ENCODE measurements at regions not wholly inside any gene's neighbourhood (a gene's known extent, or its start where the extent isn't known, plus 50 kb on each side); places are given as distances from the start of the nearest gene placed in this dataset.

GRCh38 chr4:79688691-79689090 is 280.7 kb upstream of the GK2 start:
- Histone ChIP-seq H3K4me3 (replicated peaks in 1 of 3) (no peak overlapping the region), H3K27ac (no peak overlapping the region), H3K4me1 (no peaks in the 10 kb centered on the region), H3K36me3 (no peaks in the 10 kb centered on the region), H3K27me3 (no peaks in the 10 kb centered on the region), H3K9me3 (no peaks in the 10 kb centered on the region)
- intact Hi-C loops (cut with DNase I), result no loop called here
- no peak for DNase-seq
- TF ChIP-seq, protein P1, sequence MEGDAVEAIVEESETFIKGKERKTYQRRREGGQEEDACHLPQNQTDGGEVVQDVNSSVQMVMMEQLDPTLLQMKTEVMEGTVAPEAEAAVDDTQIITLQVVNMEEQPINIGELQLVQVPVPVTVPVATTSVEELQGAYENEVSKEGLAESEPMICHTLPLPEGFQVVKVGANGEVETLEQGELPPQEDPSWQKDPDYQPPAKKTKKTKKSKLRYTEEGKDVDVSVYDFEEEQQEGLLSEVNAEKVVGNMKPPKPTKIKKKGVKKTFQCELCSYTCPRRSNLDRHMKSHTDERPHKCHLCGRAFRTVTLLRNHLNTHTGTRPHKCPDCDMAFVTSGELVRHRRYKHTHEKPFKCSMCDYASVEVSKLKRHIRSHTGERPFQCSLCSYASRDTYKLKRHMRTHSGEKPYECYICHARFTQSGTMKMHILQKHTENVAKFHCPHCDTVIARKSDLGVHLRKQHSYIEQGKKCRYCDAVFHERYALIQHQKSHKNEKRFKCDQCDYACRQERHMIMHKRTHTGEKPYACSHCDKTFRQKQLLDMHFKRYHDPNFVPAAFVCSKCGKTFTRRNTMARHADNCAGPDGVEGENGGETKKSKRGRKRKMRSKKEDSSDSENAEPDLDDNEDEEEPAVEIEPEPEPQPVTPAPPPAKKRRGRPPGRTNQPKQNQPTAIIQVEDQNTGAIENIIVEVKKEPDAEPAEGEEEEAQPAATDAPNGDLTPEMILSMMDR (IDR thresholded peaks at IDR 0.05), result no peak
- TF ChIP-seq POLR2A (IDR thresholded peaks at IDR 0.05), result no peak

GRCh38 chr4:79687006-79687405 is 279.0 kb upstream of the GK2 start:
- no peaks in the 10 kb centered on the region for H3K27me3 ChIP-seq
- H3K27ac ChIP-seq, result no peak overlapping the region
- no peaks in the 10 kb centered on the region for H3K9me3 ChIP-seq
- H3K36me3 ChIP-seq, result no peaks in the 10 kb centered on the region
- 77 to 82% methylated on average over 2 of the region's 2 CpGs for WGBS, 2 donors
- no peak overlapping the region for H3K4me3 ChIP-seq (replicated peaks in 1 of 3)
- DNase-seq, result no peak
- TF ChIP-seq POLR2A (IDR thresholded peaks at IDR 0.05), result no peak
- TF ChIP-seq, protein P1 (IDR thresholded peaks at IDR 0.05), result no peak
- intact Hi-C loops (cut with DNase I), result no loop called here
- no peaks in the 10 kb centered on the region for H3K4me1 ChIP-seq

DNA sequence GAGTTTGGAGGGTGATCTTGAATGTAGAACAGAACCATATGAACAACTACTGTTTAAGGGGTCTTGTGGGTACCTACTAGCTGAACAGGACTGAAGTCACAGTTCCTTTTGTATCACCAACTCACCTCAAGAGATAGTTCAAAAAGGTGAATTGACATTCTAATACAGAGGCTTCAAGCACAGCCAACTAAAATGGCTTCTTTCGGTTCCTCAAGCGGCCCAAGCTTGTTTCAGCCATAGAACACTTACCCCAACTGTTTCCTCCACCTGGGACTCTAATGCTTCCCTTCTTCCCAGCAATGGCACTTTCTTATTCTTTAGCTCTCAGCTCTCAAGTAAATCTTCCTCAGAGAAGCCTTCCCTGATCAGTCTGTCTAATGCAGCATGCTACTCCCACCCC is 277.5 kb upstream of the GK2 start:
- TF ChIP-seq, protein P1 (IDR thresholded peaks at IDR 0.05), result no peak
- no peak for TF ChIP-seq POLR2A (IDR thresholded peaks at IDR 0.05)
- H3K9me3 ChIP-seq, result no peaks in the 10 kb centered on the region
- DNase-seq, result no peak
- H3K27me3 ChIP-seq, result no peaks in the 10 kb centered on the region
- no peaks in the 10 kb centered on the region for H3K4me1 ChIP-seq
- no peak overlapping the region for H3K27ac ChIP-seq
- no peaks in the 10 kb centered on the region for H3K36me3 ChIP-seq
- intact Hi-C loops (cut with DNase I), result no loop called here
- WGBS, 2 donors, result 90 to 100% methylated on average over 2 of the region's 2 CpGs
- H3K4me3 ChIP-seq (replicated peaks in 1 of 3), result no peak overlapping the region

DNA sequence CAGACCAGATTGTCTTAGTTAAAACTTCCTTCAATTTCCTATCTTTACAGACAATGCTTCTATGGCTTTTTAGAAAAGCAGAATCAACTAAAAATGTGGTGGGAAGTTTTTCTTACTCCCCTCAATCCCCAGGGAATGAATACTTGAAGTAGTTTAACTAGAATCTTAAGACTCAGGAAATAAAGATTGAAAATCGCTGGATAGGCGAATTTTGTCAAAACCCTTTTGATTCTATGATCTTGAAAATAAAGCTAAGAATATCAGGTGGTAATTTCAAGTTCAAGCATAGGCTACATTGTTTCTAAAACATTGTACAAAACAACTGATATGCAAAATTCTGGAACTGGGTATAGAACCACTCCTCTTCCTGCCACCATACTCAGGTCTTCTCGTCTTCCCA is 276.5 kb upstream of the GK2 start:
- WGBS, 2 donors, result 74 to 85% methylated on average over 3 of the region's 3 CpGs
- no peak for DNase-seq
- Histone ChIP-seq H3K27me3 (no peaks in the 10 kb centered on the region), H3K4me1 (no peaks in the 10 kb centered on the region), H3K27ac (no peak overlapping the region), H3K4me3 (replicated peaks in 1 of 3) (no peak overlapping the region), H3K36me3 (no peaks in the 10 kb centered on the region), H3K9me3 (no peaks in the 10 kb centered on the region)
- TF ChIP-seq, protein P1 (IDR thresholded peaks at IDR 0.05), result no peak
- TF ChIP-seq POLR2A (IDR thresholded peaks at IDR 0.05), result no peak
- intact Hi-C loops (cut with DNase I), result no loop called here

GRCh38 chr4:79682801-79683530 is 274.9 kb upstream of the GK2 start:
- Histone ChIP-seq H3K36me3 (no peaks in the 10 kb centered on the region), H3K27me3 (no peaks in the 10 kb centered on the region), H3K4me1 (no peaks in the 10 kb centered on the region), H3K9me3 (no peaks in the 10 kb centered on the region), H3K27ac (no peak overlapping the region), H3K4me3 (replicated peaks in 1 of 3) (no peak overlapping the region)
- intact Hi-C loops (cut with DNase I), result no loop called here
- no peak for DNase-seq
- WGBS, 2 donors, result 64 to 89% methylated on average over 6 of the region's 6 CpGs
- TF ChIP-seq, protein P1 (IDR thresholded peaks at IDR 0.05), result no peak
- no peak for TF ChIP-seq POLR2A (IDR thresholded peaks at IDR 0.05)

Measured in thyroid gland (tissue), 4 donors.